ENCODE measurements at regions not wholly inside any gene's neighbourhood (a gene's known extent, or its start where the extent isn't known, plus 50 kb on each side); places are given as distances from the start of the nearest gene placed in this dataset.

GRCh38 chr1:30291526-30291925, 431.9 kb downstream of the MATN1 start:
- no peak overlapping the region for H3K4me2 ChIP-seq (ENCODE audit: control insufficient read depth, extremely low read depth, insufficient read depth, low read depth, low read length)
- no peak overlapping the region for H3K27ac ChIP-seq (ENCODE audit: control insufficient read depth, insufficient read depth, low read length)
- H3K9me3 ChIP-seq (ENCODE audit: control insufficient read depth, low read depth, low read length) = no peaks in the 10 kb centered on the region
- DNase-seq (ENCODE audit: low read depth, low spot score) = no peak
- no peak overlapping the region for H3K4me3 ChIP-seq (ENCODE audit: control insufficient read depth in 2 of 3, extremely low read depth in 1 of 3, insufficient read depth in 2 of 3, low read depth in 1 of 3, low read length in 3 of 3)
- H3K9ac ChIP-seq (ENCODE audit: control insufficient read depth, extremely low read depth, insufficient read depth, low read length) = no peak overlapping the region
- H4K20me1 ChIP-seq (ENCODE audit: control insufficient read depth, extremely low read depth, insufficient read depth, low read length) = no peaks in the 10 kb centered on the region
- H3K36me3 ChIP-seq (ENCODE audit: control insufficient read depth in 2 of 2, extremely low read depth in 1 of 2, insufficient read depth in 2 of 2, low read length in 2 of 2) = no peaks in the 10 kb centered on the region
- dilution Hi-C loops (cut with MboI; ENCODE audit: extremely low pct_ligation_motif_present, low sequenced_read_pairs) = no loop called here
- TF ChIP-seq EZH2 (IDR thresholded peaks at IDR 0.05; ENCODE audit: low read length) (no peak), CTCF (optimal IDR thresholded peaks at IDR 0.05 in 1 of 3, IDR thresholded peaks at IDR 0.05 in 1 of 3, conservative IDR thresholded peaks at IDR 0.05 in 1 of 3; ENCODE audit: extremely low read depth in 1 of 3, insufficient read depth in 2 of 3, low read length in 3 of 3) (no peak)
- H3K4me1 ChIP-seq (ENCODE audit: control insufficient read depth, extremely low read depth, insufficient read depth, low read length) = no peaks in the 10 kb centered on the region
- H3K9me1 ChIP-seq (ENCODE audit: control insufficient read depth, extremely low read depth, insufficient read depth, low read length) = no peaks in the 10 kb centered on the region
- H3K27me3 ChIP-seq (ENCODE audit: control insufficient read depth, extremely low read depth, insufficient read depth, low read length) = peaks cover 20% of the 10 kb centered on the region
- no peak for FAIRE-seq
- H2AFZ ChIP-seq (ENCODE audit: control insufficient read depth, low read length) = no peak overlapping the region
- no peaks in the 10 kb centered on the region for H3K79me2 ChIP-seq (ENCODE audit: control insufficient read depth, insufficient read depth, low read length)

GRCh38 chr1:30290581-30290980, 432.8 kb downstream of the MATN1 start:
- Histone ChIP-seq H4K20me1 (ENCODE audit: control insufficient read depth, extremely low read depth, insufficient read depth, low read length) (no peaks in the 10 kb centered on the region), H3K9me3 (ENCODE audit: control insufficient read depth, low read depth, low read length) (no peaks in the 10 kb centered on the region), H3K27ac (ENCODE audit: control insufficient read depth, insufficient read depth, low read length) (no peak overlapping the region), H2AFZ (ENCODE audit: control insufficient read depth, low read length) (no peak overlapping the region), H3K4me1 (ENCODE audit: control insufficient read depth, extremely low read depth, insufficient read depth, low read length) (no peaks in the 10 kb centered on the region), H3K9me1 (ENCODE audit: control insufficient read depth, extremely low read depth, insufficient read depth, low read length) (no peaks in the 10 kb centered on the region), H3K4me2 (ENCODE audit: control insufficient read depth, extremely low read depth, insufficient read depth, low read depth, low read length) (no peak overlapping the region), H3K4me3 (ENCODE audit: control insufficient read depth in 2 of 3, extremely low read depth in 1 of 3, insufficient read depth in 2 of 3, low read depth in 1 of 3, low read length in 3 of 3) (no peak overlapping the region), H3K36me3 (ENCODE audit: control insufficient read depth in 2 of 2, extremely low read depth in 1 of 2, insufficient read depth in 2 of 2, low read length in 2 of 2) (no peaks in the 10 kb centered on the region), H3K27me3 (ENCODE audit: control insufficient read depth, extremely low read depth, insufficient read depth, low read length) (peaks cover 18% of the 10 kb centered on the region), H3K79me2 (ENCODE audit: control insufficient read depth, insufficient read depth, low read length) (no peaks in the 10 kb centered on the region), H3K9ac (ENCODE audit: control insufficient read depth, extremely low read depth, insufficient read depth, low read length) (no peak overlapping the region)
- dilution Hi-C loops (cut with MboI; ENCODE audit: extremely low pct_ligation_motif_present, low sequenced_read_pairs) = no loop called here
- no peak for TF ChIP-seq EZH2 (IDR thresholded peaks at IDR 0.05; ENCODE audit: low read length)
- TF ChIP-seq CTCF (optimal IDR thresholded peaks at IDR 0.05 in 1 of 3, IDR thresholded peaks at IDR 0.05 in 1 of 3, conservative IDR thresholded peaks at IDR 0.05 in 1 of 3; ENCODE audit: extremely low read depth in 1 of 3, insufficient read depth in 2 of 3, low read length in 3 of 3) = no peak
- no peak for DNase-seq (ENCODE audit: low read depth, low spot score)
- no peak for FAIRE-seq

Data from keratinocyte (primary cell).